Neural crest cell (in vitro differentiated cells): ENCODE measurements at regions not wholly inside any gene's neighbourhood (a gene's known extent, or its start where the extent isn't known, plus 50 kb on each side); places are given as distances from the start of the nearest gene placed in this dataset.
"Not testable (repeated sequence)": the region's sequence is repeated elsewhere in the genome, so short reads cannot be mapped to it uniquely, and the experiment has no call there.

ENCODE experiments used
- DNase-seq: peaks from one replicate; pipeline ENCODE4 v3.0.0; 2021; ENCODE audit warnings: low read depth, mixed read lengths, low spot score
- H3K27ac Mint-ChIP-seq: one replicate; pipeline ENCODE4 v1.8.0; 2021; ENCODE audit warnings: mild to moderate bottlenecking, mixed read lengths; ENCODE audit not compliant: unreplicated experiment
- H3K27me3 Mint-ChIP-seq: 2 replicates; pipeline ENCODE4 v1.8.0; 2021; ENCODE audit warnings: low read depth, mild to moderate bottlenecking, mixed read lengths
- H3K36me3 Mint-ChIP-seq: 2 replicates; pipeline ENCODE4 v1.8.0; 2021; ENCODE audit warnings: low read depth, mild to moderate bottlenecking, mixed read lengths
- H3K4me1 Mint-ChIP-seq: 2 replicates; pipeline ENCODE4 v1.8.0; 2021; ENCODE audit warnings: mixed read lengths
- H3K4me3 Mint-ChIP-seq: one replicate; pipeline ENCODE4 v1.8.0; 2021; ENCODE audit warnings: mild to moderate bottlenecking, mixed read lengths
- H3K9me3 Mint-ChIP-seq: 2 replicates; pipeline ENCODE4 v1.8.0; 2021; ENCODE audit warnings: mixed read lengths
- CTCF ChIP-seq: fragments of 200-600 bp; sonication (generic); conservative IDR thresholded peaks from 2 replicates; pipeline ENCODE4 v1.5.0; 2021; ENCODE audit warnings: antibody characterized with exemption, mild to moderate bottlenecking

DNA sequence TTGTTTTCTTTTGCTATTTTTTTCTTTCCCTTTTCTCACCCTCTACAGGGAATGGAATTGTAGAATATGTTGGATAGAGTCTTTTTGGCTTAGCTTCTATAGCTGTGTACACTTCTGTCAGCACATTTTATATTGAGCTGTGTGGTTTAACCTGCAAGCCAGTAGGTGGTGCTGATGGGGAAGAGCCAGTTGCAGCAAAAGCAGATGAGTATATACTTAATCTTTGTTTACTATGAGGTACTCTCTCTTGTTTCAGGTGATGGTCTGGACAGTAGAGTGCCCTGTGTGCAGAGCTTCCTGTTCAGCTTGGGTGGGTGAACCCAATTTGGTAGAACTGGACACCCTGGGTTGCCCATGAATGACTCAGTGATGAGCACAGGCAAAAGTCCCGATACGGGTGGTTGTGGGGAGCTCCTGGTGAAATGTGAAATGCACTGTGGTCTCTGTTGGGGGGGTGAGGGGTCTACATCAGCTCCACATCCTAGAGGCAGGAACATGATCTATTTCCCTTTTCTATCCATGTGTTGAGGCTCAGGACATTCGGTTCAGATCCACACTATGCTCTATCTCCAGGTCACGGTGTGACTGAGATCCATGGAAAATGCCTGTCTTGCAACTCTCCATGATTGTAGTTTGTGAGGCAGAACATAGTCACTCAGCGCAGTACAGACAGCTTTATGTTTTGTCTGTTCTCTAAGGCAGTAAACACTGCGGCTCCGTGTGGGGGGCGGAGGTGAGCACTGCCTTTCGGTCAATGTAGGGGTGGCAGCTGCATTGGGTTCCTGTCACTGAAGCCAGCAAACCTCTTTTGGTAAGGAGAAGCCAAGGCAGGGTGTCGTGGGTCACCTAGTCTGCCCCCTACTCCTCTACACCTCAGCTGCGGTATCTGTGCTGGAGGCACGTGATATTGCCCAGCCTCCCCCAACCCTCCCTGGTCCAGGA lies 353.2 kb downstream of the PRR16 start:
- H3K27ac Mint-ChIP-seq: no peak overlapping the region
- peak; percentile 63 for TF ChIP-seq CTCF
- H3K9me3 Mint-ChIP-seq: peaks cover 7% of the 10 kb centered on the region
- H3K36me3 Mint-ChIP-seq: no peaks in the 10 kb centered on the region
- H3K4me3 Mint-ChIP-seq: no peak overlapping the region
- H3K27me3 Mint-ChIP-seq: no peaks in the 10 kb centered on the region
- DNase-seq: no peak
- H3K4me1 Mint-ChIP-seq: no peaks in the 10 kb centered on the region

- no peak for TF ChIP-seq CTCF
- H3K4me1 Mint-ChIP-seq: no peaks in the 10 kb centered on the region
Observed at GRCh38 chr5:120818128-120818527, 354.0 kb downstream of the PRR16 start.

DNA sequence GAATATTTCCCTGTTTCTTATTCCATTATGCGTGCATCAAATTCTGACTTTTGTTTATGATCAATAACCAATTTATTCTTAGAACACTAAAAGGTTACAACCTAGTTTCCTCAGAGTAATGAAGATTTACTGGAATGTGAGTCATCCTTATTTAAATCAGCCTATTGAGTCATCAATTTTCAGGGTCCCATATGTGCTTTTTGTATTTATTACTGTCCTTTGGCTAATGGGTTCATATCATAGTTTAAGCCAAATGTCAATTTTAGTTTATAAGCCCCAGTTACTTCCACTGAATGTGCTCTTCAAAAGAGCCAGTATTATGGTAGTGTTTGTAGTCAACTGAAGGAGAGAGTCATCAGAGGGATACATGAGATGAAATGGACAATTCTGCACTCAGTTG lies 359.2 kb downstream of the PRR16 start:
- Mint-ChIP-seq H3K27ac (no peak overlapping the region), H3K9me3 (peaks cover under 1% of the 10 kb centered on the region), H3K4me1 (no peaks in the 10 kb centered on the region), H3K36me3 (no peaks in the 10 kb centered on the region), H3K4me3 (no peak overlapping the region), H3K27me3 (no peaks in the 10 kb centered on the region)
- TF ChIP-seq CTCF: no peak
- no peak for DNase-seq

More at GRCh38 chr5:120818128-120818527, 354.0 kb downstream of the PRR16 start:
- Mint-ChIP-seq H3K9me3 (peaks cover 7% of the 10 kb centered on the region), H3K4me3 (no peak overlapping the region), H3K36me3 (no peaks in the 10 kb centered on the region), H3K27ac (no peak overlapping the region), H3K27me3 (no peaks in the 10 kb centered on the region)
- no peak for DNase-seq

GRCh38 chr5:120831646-120832045 lies 367.5 kb downstream of the PRR16 start:
- not testable (repeated sequence) for H3K27ac Mint-ChIP-seq, H3K9me3 Mint-ChIP-seq, DNase-seq

GRCh38 chr5:120841830-120842229 lies 377.7 kb downstream of the PRR16 start:
- Mint-ChIP-seq H3K36me3 (no peaks in the 10 kb centered on the region), H3K9me3 (no peaks in the 10 kb centered on the region), H3K27me3 (no peaks in the 10 kb centered on the region), H3K4me1 (no peaks in the 10 kb centered on the region), H3K4me3 (no peak overlapping the region), H3K27ac (no peak overlapping the region)
- no peak for DNase-seq
- TF ChIP-seq CTCF: no peak

More at GRCh38 chr5:120831646-120832045, 367.5 kb downstream of the PRR16 start:
- not testable (repeated sequence) for H3K4me3 Mint-ChIP-seq, H3K36me3 Mint-ChIP-seq, H3K27me3 Mint-ChIP-seq, H3K4me1 Mint-ChIP-seq

GRCh38 chr5:120843390-120843980 lies 379.4 kb downstream of the PRR16 start:
- no peak for DNase-seq
- TF ChIP-seq CTCF: no peak
- H3K27me3 Mint-ChIP-seq: no peaks in the 10 kb centered on the region
- H3K4me3 Mint-ChIP-seq: no peak overlapping the region
- no peak overlapping the region for H3K27ac Mint-ChIP-seq
- peaks cover 3% of the 10 kb centered on the region for H3K9me3 Mint-ChIP-seq
- no peaks in the 10 kb centered on the region for H3K4me1 Mint-ChIP-seq
- no peaks in the 10 kb centered on the region for H3K36me3 Mint-ChIP-seq
